ENCODE measurements at regions not wholly inside any gene's neighbourhood (a gene's known extent, or its start where the extent isn't known, plus 50 kb on each side); places are given as distances from the start of the nearest gene placed in this dataset.

DNA sequence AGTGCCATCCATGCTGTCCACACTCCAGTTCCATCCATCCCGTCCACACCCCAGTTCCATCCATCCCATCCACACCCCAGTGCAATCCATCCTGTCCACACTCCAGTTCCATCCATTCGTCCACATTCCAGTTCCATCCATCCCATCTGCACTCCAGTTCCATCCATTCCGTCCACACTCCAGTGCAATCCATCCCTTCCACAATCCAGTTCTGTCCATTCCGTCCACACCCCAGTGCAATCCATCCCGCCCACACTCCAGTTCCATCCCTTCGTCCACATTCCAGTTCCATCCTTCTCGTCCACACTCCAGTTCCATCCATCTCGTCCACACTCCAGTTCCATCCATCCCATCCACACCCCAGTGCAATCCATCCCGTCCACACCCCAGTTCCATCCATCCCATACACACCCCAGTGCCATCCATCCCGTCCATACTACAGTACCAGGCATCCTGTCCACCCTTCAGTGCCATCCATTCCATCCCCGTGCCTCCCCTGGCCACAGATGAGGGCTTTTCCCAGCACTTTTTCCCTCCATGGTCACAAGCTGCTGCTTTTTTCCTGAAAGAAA is 704.0 kb downstream of the BRD1 start:
- Mint-ChIP-seq H3K27ac (no peak overlapping the region), H3K36me3 (ENCODE audit: insufficient read depth in 2 of 2) (peaks cover 0 to 2% of the 10 kb centered on the region in 2 donors), H3K9me3 (peaks cover 4 to 6% of the 10 kb centered on the region in 2 donors), H3K4me1 (ENCODE audit: low read depth) (no peaks in the 10 kb centered on the region), H3K27me3 (ENCODE audit: low read depth) (peaks cover 21% of the 10 kb centered on the region), H3K4me3 (no peak overlapping the region)
- ATAC-seq (replicated peaks in 1 of 2) (no peak), DNase-seq (no peak)

DNA sequence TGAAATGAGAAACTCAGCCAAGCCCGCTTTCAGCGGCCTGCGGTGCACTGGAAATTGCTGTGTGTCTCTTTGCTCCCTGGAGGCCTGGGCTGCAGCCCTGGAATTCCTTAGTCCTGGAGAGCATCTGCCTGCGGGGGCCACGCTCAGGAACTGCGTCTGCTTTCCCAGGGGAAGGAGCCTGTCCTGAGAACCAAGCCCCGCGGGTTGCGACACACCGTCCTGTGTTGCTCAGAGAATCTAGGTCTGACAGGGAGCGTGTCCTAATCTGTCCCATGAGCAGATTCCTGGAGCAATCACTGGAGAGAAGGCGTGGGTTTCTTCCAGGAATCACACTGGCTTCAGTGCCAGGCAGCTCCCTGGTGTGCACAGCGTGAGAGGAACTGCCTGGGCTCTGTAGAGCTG is 708.1 kb downstream of the BRD1 start:
- ATAC-seq (replicated peaks in 1 of 2) (no peak), DNase-seq (no peak)
- no peak overlapping the region for H3K4me3 Mint-ChIP-seq
- no peak overlapping the region for H3K27ac Mint-ChIP-seq
- H3K9me3 Mint-ChIP-seq: peaks cover 4 to 5% of the 10 kb centered on the region in 2 donors
- H3K4me1 Mint-ChIP-seq (ENCODE audit: low read depth): no peaks in the 10 kb centered on the region
- H3K36me3 Mint-ChIP-seq (ENCODE audit: insufficient read depth in 2 of 2): peaks cover 0 to 2% of the 10 kb centered on the region in 2 donors
- peaks cover 17% of the 10 kb centered on the region for H3K27me3 Mint-ChIP-seq (ENCODE audit: low read depth)

DNA sequence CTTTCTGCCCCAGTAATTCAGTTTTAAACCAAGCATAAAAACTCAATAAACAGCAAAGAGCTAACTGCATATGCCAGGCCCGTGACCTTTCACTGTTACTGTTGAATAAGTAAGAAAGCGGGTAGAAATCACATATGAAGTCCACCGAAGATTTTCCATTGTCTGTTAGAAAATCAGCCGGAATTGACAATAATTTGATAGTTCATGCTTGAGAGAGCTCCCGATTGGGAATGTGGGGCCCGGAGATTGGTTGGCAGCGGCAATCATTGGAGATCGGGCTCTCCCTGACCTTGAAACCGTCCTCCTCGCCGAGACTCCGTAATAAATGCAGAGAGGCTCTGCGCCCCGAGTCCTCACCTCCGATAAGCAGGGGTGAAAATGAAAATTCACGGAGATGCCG is 709.6 kb downstream of the BRD1 start:
- peaks cover 0 to 2% of the 10 kb centered on the region in 2 donors for H3K36me3 Mint-ChIP-seq (ENCODE audit: insufficient read depth in 2 of 2)
- DNase-seq (no peak), ATAC-seq (replicated peaks in 1 of 2) (no peak)
- H3K4me1 Mint-ChIP-seq (ENCODE audit: low read depth): no peaks in the 10 kb centered on the region
- H3K9me3 Mint-ChIP-seq: peaks cover 1 to 2% of the 10 kb centered on the region in 2 donors
- peaks cover 2% of the 10 kb centered on the region for H3K27me3 Mint-ChIP-seq (ENCODE audit: low read depth)
- no peak overlapping the region for H3K4me3 Mint-ChIP-seq
- H3K27ac Mint-ChIP-seq: no peak overlapping the region

DNA sequence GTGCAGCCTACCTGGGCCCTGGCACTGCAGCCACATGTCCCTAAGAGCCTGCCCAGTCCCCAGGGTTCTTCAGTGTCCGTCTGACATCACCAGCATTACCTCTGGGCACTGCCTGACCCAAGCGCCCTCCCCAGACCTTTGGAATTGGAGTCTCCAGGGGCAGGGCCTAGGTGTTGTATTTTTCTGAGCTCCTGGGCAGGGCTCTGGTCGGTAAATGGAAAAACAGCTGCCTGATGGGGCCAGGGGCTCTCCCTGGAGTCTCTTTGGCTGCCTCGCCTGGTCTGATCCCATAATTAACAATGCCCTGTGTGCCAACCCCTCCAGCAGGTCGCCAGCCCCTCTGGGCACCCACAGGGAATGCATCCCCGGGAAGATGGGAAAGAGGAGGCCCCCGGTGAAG is 710.2 kb downstream of the BRD1 start:
- Mint-ChIP-seq H3K27me3 (ENCODE audit: low read depth) (no peaks in the 10 kb centered on the region), H3K4me1 (ENCODE audit: low read depth) (no peaks in the 10 kb centered on the region), H3K9me3 (peaks cover 1 to 2% of the 10 kb centered on the region in 2 donors), H3K27ac (no peak overlapping the region), H3K36me3 (ENCODE audit: insufficient read depth in 2 of 2) (peaks cover 0 to 2% of the 10 kb centered on the region in 2 donors), H3K4me3 (no peak overlapping the region)
- ATAC-seq (replicated peaks in 1 of 2): no peak
- DNase-seq: no peak

DNA sequence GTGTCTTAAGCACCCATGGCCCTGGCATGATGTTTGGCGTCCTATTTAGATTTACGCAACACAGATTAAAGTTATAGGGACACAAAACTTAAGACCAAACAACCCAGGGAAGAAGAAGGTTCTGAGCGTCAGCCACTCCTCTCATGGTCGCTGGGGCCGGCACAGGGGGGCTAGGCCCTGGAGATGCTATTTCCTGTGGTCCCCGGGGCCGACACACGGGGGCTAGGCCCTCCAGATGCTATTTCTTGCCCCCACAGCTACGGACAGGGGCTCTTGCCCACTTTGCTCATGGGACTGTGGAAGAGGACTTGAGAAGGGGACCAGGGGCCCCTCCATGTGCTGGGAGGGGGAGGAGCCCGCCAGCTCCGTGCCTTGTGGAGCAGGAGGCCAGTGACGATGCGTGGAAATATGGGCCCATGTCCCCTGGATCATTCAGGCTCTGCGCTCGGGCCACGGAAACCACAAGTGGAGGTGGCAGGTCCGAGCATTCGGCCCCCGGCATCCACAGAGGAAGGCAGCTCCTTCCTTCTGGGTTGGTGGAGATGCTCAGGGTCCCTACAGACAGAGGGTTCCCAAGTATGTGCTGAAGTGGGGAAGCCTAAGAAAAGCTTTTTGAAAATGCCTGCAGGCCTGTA is 711.1 kb downstream of the BRD1 start:
- DNase-seq (no peak), ATAC-seq (replicated peaks in 1 of 2) (no peak)
- no peak overlapping the region for H3K4me3 Mint-ChIP-seq
- H3K27me3 Mint-ChIP-seq (ENCODE audit: low read depth): no peaks in the 10 kb centered on the region
- no peaks in the 10 kb centered on the region for H3K4me1 Mint-ChIP-seq (ENCODE audit: low read depth)
- H3K27ac Mint-ChIP-seq: no peak overlapping the region
- H3K9me3 Mint-ChIP-seq: no peaks in the 10 kb centered on the region
- no peaks in the 10 kb centered on the region for H3K36me3 Mint-ChIP-seq (ENCODE audit: insufficient read depth in 2 of 2)

DNA sequence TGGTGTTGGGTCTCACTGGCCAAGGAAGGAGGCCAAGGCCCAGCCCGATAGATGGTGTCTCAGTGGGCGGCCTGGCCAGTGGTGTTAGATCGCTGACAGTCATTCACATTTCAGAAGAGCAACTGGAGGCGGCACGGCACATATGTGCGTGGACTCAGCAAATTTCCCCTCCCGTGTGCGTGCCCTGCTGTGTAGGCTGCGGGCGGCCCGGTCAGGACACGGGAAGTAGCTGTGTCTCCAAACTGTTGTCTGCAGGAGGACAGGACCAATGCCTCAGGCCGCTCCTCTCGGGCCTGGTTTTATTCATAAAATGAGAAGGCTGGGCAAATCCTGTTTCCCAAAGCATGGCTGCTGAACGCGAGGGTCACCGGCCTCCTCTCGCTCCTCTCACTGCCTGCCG is 711.7 kb downstream of the BRD1 start:
- H3K36me3 Mint-ChIP-seq (ENCODE audit: insufficient read depth in 2 of 2): no peaks in the 10 kb centered on the region
- no peaks in the 10 kb centered on the region for H3K4me1 Mint-ChIP-seq (ENCODE audit: low read depth)
- ATAC-seq (replicated peaks in 1 of 2) (no peak), DNase-seq (no peak)
- H3K4me3 Mint-ChIP-seq: no peak overlapping the region
- H3K27me3 Mint-ChIP-seq (ENCODE audit: low read depth): no peaks in the 10 kb centered on the region
- H3K9me3 Mint-ChIP-seq: no peaks in the 10 kb centered on the region
- no peak overlapping the region for H3K27ac Mint-ChIP-seq

DNA sequence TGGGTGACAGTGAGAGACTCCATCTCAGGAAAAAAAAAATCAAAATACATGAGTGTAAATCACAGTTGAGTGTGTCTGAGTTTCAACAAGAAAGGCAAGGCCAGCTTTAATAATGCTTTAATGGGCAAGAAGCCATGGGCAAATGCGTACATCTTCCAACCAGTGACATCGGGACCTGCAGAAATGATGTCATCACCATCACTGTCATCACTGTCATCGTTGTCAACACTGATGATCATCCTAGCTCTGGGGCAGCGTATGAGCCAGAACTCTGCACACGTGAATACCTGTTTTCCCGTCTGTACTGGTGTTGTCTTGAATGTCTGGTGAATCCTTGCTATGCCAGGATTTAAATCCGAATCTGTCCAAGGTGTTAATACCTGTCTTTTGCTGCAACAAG is 712.5 kb downstream of the BRD1 start:
- Mint-ChIP-seq H3K27ac (no peak overlapping the region), H3K4me3 (no peak overlapping the region), H3K9me3 (no peaks in the 10 kb centered on the region), H3K27me3 (ENCODE audit: low read depth) (no peaks in the 10 kb centered on the region), H3K4me1 (ENCODE audit: low read depth) (no peaks in the 10 kb centered on the region), H3K36me3 (ENCODE audit: insufficient read depth in 2 of 2) (no peaks in the 10 kb centered on the region)
- DNase-seq: no peak
- no peak for ATAC-seq (replicated peaks in 1 of 2)

DNA sequence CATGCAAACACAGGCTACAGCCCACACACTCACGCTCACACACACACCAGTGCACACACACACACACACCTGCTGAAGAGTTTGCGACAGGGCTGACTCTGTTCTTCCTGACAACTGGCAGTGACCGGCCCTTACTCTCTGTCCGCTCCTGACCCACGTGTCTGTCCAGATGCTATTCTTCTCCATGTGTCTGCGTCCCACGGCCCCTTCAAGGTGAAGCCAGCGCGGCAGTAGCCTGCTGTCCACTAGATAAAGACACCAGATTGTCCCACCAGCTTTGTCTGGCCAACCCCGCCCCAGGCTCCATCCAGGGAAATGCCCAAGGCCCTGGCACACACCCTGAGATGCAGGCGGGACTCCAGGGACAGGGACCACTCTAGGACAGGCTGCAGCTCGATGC is 713.9 kb downstream of the BRD1 start:
- Mint-ChIP-seq H3K36me3 (ENCODE audit: insufficient read depth in 2 of 2) (no peaks in the 10 kb centered on the region), H3K27ac (no peak overlapping the region), H3K4me1 (ENCODE audit: low read depth) (no peaks in the 10 kb centered on the region), H3K9me3 (no peaks in the 10 kb centered on the region), H3K27me3 (ENCODE audit: low read depth) (no peaks in the 10 kb centered on the region), H3K4me3 (no peak overlapping the region)
- DNase-seq (no peak), ATAC-seq (replicated peaks in 1 of 2) (no peak)

DNA sequence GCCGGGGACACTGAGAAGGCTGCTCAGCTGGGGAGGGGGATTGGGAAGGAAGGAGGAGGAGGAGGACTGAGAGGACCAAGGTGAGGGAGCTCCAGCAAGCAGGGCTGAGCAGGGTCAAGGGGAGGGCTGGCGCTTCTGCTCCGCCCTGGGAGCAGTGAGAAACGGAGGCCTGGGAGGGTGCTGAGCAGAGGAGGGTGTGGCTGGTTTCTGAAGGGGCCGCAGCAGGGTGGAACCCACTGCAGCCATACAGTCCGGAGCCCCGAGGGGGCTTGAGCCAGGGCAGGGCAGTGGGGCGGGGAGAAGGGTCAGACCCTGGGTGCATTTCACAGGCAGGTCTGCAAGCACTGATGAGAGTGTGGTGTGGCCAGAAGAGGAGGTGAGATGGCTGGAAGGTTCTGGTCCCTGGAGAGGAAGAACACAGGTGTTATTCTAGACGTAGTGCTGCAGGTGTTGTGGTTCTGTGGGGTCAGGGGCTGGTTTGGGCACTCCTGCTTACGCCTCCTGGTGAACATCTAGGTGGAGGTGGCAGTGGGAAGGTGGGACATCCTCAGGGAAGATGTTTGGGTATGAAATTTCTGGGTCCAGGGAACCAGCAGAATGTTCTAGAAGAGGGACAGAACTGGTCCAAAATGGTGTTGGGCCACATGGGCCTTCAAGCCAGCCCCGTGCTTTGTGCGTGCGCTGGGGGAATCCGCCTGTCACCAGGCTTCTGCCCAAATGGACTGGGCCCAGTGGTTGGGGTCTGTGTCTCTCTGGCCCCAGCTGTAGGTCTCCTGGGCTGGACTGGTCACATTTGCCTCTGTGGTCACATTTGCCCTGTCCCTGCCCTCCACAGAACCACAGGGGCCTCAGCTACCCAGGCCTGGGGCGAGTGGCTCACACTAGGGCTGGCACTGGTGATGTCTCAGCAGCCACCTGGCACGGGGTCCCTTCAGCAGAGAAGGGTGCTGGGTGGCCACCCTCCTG is 714.7 kb downstream of the BRD1 start:
- DNase-seq (no peak), ATAC-seq (replicated peaks in 1 of 2) (no peak)
- H3K4me3 Mint-ChIP-seq: no peak overlapping the region
- no peaks in the 10 kb centered on the region for H3K27me3 Mint-ChIP-seq (ENCODE audit: low read depth)
- H3K9me3 Mint-ChIP-seq: no peaks in the 10 kb centered on the region
- no peaks in the 10 kb centered on the region for H3K4me1 Mint-ChIP-seq (ENCODE audit: low read depth)
- no peaks in the 10 kb centered on the region for H3K36me3 Mint-ChIP-seq (ENCODE audit: insufficient read depth in 2 of 2)
- H3K27ac Mint-ChIP-seq: no peak overlapping the region

DNA sequence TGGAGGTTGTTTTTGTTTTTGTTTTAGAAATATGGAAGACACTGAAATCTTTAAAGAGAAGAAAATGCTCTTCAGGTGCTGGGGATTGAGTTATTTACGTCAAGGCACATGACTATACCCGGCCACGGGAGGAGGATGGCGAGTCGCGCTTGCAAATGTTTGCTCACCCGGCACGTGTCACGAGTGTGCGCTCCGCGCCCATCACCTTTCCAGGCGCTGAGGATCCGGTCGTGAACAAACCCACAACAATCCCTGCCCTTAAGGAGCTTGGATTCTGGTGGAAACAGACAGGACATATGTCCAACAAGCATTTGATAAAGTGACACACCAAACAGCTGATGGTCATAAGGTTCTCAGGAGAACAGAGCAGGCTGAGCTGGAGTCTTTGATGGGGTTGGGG is 715.5 kb downstream of the BRD1 start:
- no peak overlapping the region for H3K27ac Mint-ChIP-seq
- no peak overlapping the region for H3K4me3 Mint-ChIP-seq
- H3K4me1 Mint-ChIP-seq (ENCODE audit: low read depth): no peaks in the 10 kb centered on the region
- no peaks in the 10 kb centered on the region for H3K27me3 Mint-ChIP-seq (ENCODE audit: low read depth)
- DNase-seq (no peak), ATAC-seq (replicated peaks in 1 of 2) (no peak)
- H3K36me3 Mint-ChIP-seq (ENCODE audit: insufficient read depth in 2 of 2): no peaks in the 10 kb centered on the region
- H3K9me3 Mint-ChIP-seq: no peaks in the 10 kb centered on the region

DNA sequence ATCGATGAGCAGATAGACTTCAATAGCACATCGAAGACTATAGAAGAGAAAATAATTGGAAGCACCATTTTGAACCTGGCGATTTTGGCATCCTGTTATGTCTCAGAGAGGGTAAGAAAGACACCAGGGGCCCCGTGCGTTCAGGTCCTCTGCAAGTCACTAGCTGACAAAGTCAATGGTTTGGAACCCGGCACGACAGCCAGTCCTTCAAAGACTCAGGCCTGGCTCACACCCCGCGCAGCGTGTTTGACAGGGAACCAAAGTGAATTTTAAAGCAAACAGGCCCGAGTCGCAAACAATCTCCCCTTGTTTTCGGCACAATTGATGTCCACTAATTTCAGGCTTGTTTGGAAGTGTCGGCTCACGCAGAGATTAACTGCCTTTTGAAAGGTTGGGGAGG is 716.6 kb downstream of the BRD1 start:
- Mint-ChIP-seq H3K4me3 (no peak overlapping the region), H3K27ac (no peak overlapping the region), H3K4me1 (ENCODE audit: low read depth) (no peaks in the 10 kb centered on the region), H3K9me3 (no peaks in the 10 kb centered on the region), H3K27me3 (ENCODE audit: low read depth) (no peaks in the 10 kb centered on the region), H3K36me3 (ENCODE audit: insufficient read depth in 2 of 2) (no peaks in the 10 kb centered on the region)
- ATAC-seq (replicated peaks in 1 of 2) (no peak), DNase-seq (no peak)

DNA sequence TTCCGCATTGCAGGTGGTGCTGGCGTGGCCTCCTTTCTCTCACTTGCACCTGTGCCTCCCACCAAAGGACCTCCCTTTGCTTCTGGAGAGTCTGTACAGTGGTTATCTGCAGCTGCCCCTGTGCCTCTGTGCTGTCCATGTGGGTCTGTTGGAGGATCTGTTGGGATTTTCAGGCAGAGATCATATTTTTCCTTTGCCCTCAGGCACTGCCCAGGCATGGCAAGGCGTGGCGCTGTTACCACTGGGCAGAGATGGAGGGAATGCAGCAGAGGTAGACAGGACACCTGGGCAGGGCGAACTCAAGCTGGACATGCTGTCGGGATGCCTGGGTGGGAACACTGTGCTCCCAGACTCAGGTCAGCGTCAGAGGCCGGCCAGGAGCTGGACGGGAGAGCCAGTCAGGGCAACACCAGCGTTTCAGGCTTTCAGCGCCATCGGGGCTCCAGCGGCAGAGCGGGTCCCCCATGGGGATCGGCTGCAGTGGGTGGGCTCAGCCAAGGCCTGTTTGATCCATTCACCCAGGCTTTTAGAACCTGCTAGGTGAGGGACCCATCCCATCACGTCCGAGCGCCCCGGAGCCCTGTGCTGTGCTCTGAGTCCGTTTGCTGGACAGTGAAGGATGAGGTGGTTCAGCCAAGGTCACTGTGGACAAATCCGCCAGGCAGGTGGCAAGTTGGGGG is 718.9 kb downstream of the BRD1 start:
- peaks cover 5% of the 10 kb centered on the region for H3K27me3 Mint-ChIP-seq (ENCODE audit: low read depth)
- no peaks in the 10 kb centered on the region for H3K9me3 Mint-ChIP-seq
- no peak for ATAC-seq (replicated peaks in 1 of 2)
- DNase-seq: no peak
- no peak overlapping the region for H3K27ac Mint-ChIP-seq
- H3K4me3 Mint-ChIP-seq: no peak overlapping the region
- H3K36me3 Mint-ChIP-seq (ENCODE audit: insufficient read depth in 2 of 2): no peaks in the 10 kb centered on the region
- no peaks in the 10 kb centered on the region for H3K4me1 Mint-ChIP-seq (ENCODE audit: low read depth)

DNA sequence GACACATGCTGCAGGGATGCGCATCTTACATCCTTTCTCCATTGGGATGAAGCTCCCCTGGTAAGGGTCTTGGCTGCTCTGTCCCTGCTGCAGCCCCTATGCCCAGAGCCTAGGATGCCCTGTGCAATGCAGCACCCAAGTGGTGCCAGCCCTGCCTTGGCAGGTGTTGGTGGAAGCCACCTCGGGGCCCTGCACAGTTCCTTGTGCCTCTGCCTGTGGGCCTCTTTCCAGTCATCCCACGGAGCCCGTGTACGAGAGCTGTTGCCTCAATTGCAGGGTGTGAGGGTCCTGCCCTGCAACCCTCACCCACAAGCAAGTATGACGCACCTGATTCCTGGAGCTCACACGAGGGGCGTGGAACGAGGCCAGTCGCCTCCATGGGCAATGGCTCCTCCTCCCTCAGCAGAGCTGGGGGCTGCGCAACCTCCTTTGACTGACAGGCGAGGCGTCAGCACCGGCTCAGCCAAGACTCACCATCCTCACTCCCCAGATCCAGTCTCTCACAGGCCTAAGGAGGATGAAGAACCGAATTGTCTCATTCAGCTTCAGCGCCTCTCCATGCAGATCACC is 719.6 kb downstream of the BRD1 start:
- no peak for DNase-seq
- H3K9me3 Mint-ChIP-seq: no peaks in the 10 kb centered on the region
- no peaks in the 10 kb centered on the region for H3K36me3 Mint-ChIP-seq (ENCODE audit: insufficient read depth in 2 of 2)
- peaks cover 5% of the 10 kb centered on the region for H3K27me3 Mint-ChIP-seq (ENCODE audit: low read depth)
- no peak overlapping the region for H3K27ac Mint-ChIP-seq
- H3K4me1 Mint-ChIP-seq (ENCODE audit: low read depth): no peaks in the 10 kb centered on the region
- ATAC-seq (replicated peaks in 1 of 2): no peak
- H3K4me3 Mint-ChIP-seq: no peak overlapping the region
